WTC11 (cell line): ENCODE measurements at regions not wholly inside any gene's neighbourhood (a gene's known extent, or its start where the extent isn't known, plus 50 kb on each side); places are given as distances from the start of the nearest gene placed in this dataset.

Experiments used
- ATAC-seq: fragments of 200-7000 bp; cut with Tn5 transposase; 2 replicates; pipeline ENCODE4 v1.10.0; 2021; ENCODE audit warnings: mild to moderate bottlenecking, moderate library complexity
- CTCF ChIA-PET: fragments of 300-600 bp; sonication (Branson Sonifier 250); formaldehyde crosslinking; loops from one replicate; lab custom pipeline; 2021; ENCODE audit warnings: antibody characterized with exemption; lab: Charles Lee
- POLR2A ChIA-PET: fragments of 350-600 bp; sonication (Branson Sonifier 250); formaldehyde crosslinking; loops from one replicate; lab custom pipeline; 2021; ENCODE audit warnings: antibody characterized with exemption; lab: Charles Lee
- DNase-seq: peaks from one replicate; pipeline ENCODE4 v3.0.0; 2021; ENCODE audit warnings: low spot score
- H3K27ac Mint-ChIP-seq: 2 replicates; pipeline ENCODE4 v1.8.0; 2021; ENCODE audit warnings: mixed read lengths
- H3K27me3 Mint-ChIP-seq: 2 replicates; pipeline ENCODE4 v1.8.0; 2021; ENCODE audit warnings: low read depth, mild to moderate bottlenecking, moderate library complexity, mixed read lengths
- H3K36me3 Mint-ChIP-seq: 2 replicates; pipeline ENCODE4 v1.8.0; 2021; ENCODE audit warnings: mixed read lengths
- H3K4me1 Mint-ChIP-seq: 2 replicates; pipeline ENCODE4 v1.8.0; 2022; ENCODE audit warnings: mixed read lengths
- H3K4me3 Mint-ChIP-seq: 2 replicates; pipeline ENCODE4 v1.8.0; 2021; ENCODE audit warnings: mild to moderate bottlenecking, moderate library complexity, mixed read lengths
- H3K9me3 Mint-ChIP-seq: 2 replicates; pipeline ENCODE4 v1.8.0; 2021; ENCODE audit warnings: mixed read lengths
- AFF4 ChIP-seq: sonication (generic); formaldehyde crosslinking; IDR thresholded peaks from 2 replicates; pipeline ENCODE4 v1.8.1; 2023; ENCODE audit warnings: mild to moderate bottlenecking, missing genetic modification reagents, borderline replicate concordance
- ARID4B ChIP-seq: sonication (generic); formaldehyde crosslinking; IDR thresholded peaks from 2 replicates; pipeline ENCODE4 v1.8.0; 2023; ENCODE audit warnings: missing genetic modification reagents, mild to moderate bottlenecking, borderline replicate concordance
- CBFB ChIP-seq: sonication (generic); formaldehyde crosslinking; IDR thresholded peaks from 2 replicates; pipeline ENCODE4 v1.8.1; 2022; ENCODE audit warnings: mild to moderate bottlenecking, low read depth, missing genetic modification reagents
- E2F1 ChIP-seq: sonication (generic); formaldehyde crosslinking; IDR thresholded peaks from 2 replicates; pipeline ENCODE4 v1.8.0; 2022; ENCODE audit warnings: mild to moderate bottlenecking, missing genetic modification reagents
- E2F4 ChIP-seq: sonication (generic); formaldehyde crosslinking; IDR thresholded peaks from 2 replicates; pipeline ENCODE4 v1.8.1; 2022; ENCODE audit warnings: low read depth, mild to moderate bottlenecking, moderate library complexity, missing genetic modification reagents, borderline replicate concordance
- ELF4 ChIP-seq: sonication (generic); formaldehyde crosslinking; IDR thresholded peaks from 2 replicates; pipeline ENCODE4 v1.8.1; 2022; ENCODE audit warnings: low read depth, mild to moderate bottlenecking, moderate library complexity, missing genetic modification reagents
- EMX1 ChIP-seq: fragments of 250-450 bp; sonication (Bioruptor Pico); IDR thresholded peaks from 2 replicates; pipeline ENCODE4 v1.8.0; 2021; ENCODE audit warnings: mild to moderate bottlenecking
- FOXJ3 ChIP-seq: sonication (generic); formaldehyde crosslinking; IDR thresholded peaks from 2 replicates; pipeline ENCODE4 v1.9.0; 2021; ENCODE audit warnings: missing genetic modification reagents, mild to moderate bottlenecking, borderline replicate concordance
- GRHL2 ChIP-seq: fragments of 250-450 bp; sonication (Bioruptor Pico); IDR thresholded peaks from 2 replicates; pipeline ENCODE4 v1.8.0; 2022; ENCODE audit warnings: mild to moderate bottlenecking, moderate library complexity; ENCODE audit not compliant: insufficient replicate concordance, severe bottlenecking
- MLX ChIP-seq: sonication (generic); formaldehyde crosslinking; IDR thresholded peaks from 2 replicates; pipeline ENCODE4 v1.8.1; 2023; ENCODE audit warnings: mild to moderate bottlenecking, missing genetic modification reagents, moderate library complexity
- MYBL2 ChIP-seq: sonication (generic); formaldehyde crosslinking; IDR thresholded peaks from 2 replicates; pipeline ENCODE4 v1.8.1; 2023; ENCODE audit warnings: mild to moderate bottlenecking, moderate library complexity, missing genetic modification reagents
- NFYB ChIP-seq: sonication (generic); formaldehyde crosslinking; conservative IDR thresholded peaks from 2 replicates; pipeline ENCODE4 v1.8.0; 2022; ENCODE audit warnings: low read depth, missing genetic modification reagents
- SOX15 ChIP-seq: fragments of 250-450 bp; sonication (Bioruptor Pico); IDR thresholded peaks from 2 replicates; pipeline ENCODE4 v1.9.0; 2021; ENCODE audit warnings: mild to moderate bottlenecking
- TCF7 ChIP-seq: sonication (generic); formaldehyde crosslinking; IDR thresholded peaks from 2 replicates; pipeline ENCODE4 v1.8.0; 2022; ENCODE audit warnings: mild to moderate bottlenecking, low read depth, missing genetic modification reagents, moderate library complexity
- TP53 ChIP-seq: sonication (generic); formaldehyde crosslinking; IDR thresholded peaks from 2 replicates; pipeline ENCODE4 v1.8.1; 2023; ENCODE audit warnings: mild to moderate bottlenecking, missing genetic modification reagents
- ZNF219 ChIP-seq: sonication (generic); formaldehyde crosslinking; IDR thresholded peaks from 2 replicates; pipeline ENCODE4 v1.8.0; 2023; ENCODE audit warnings: missing genetic modification reagents, mild to moderate bottlenecking, borderline replicate concordance
- ZNF396 ChIP-seq: fragments of 250-450 bp; sonication (Bioruptor Pico); IDR thresholded peaks from 2 replicates; pipeline ENCODE4 v1.8.0; 2021; ENCODE audit warnings: mild to moderate bottlenecking, moderate library complexity, borderline replicate concordance
- ZSCAN18 ChIP-seq: fragments of 250-450 bp; sonication (Bioruptor Pico); IDR thresholded peaks from 2 replicates; pipeline ENCODE4 v2.1.2; 2022; ENCODE audit warnings: mild to moderate bottlenecking, moderate library complexity

GRCh38 chr2:242011991-242012764, 142.6 kb downstream of the RTP5 start:
- Mint-ChIP-seq H3K4me3 (no peak overlapping the region), H3K27ac (no peak overlapping the region), H3K36me3 (no peaks in the 10 kb centered on the region), H3K4me1 (no peaks in the 10 kb centered on the region), H3K27me3 (peaks cover 4% of the 10 kb centered on the region; the same call in 1 of the 2 replicates), H3K9me3 (peaks cover 3% of the 10 kb centered on the region; the same call in 1 of the 2 replicates)
- DNase-seq (no peak), ATAC-seq (no peak)
- ChIA-PET POLR2A (interaction anchor here (0.5 kb wide), 1 partner anchor 8 kb away, joined by 4 read pairs; no protein-coding TSS in a partner anchor), CTCF (no interaction called here)
- TF ChIP-seq TP53 (CRISPR knock-in tag) (no peak), ZNF219 (CRISPR knock-in tag) (no peak)

- Mint-ChIP-seq H3K27me3 (peaks cover 4% of the 10 kb centered on the region; the same call in 1 of the 2 replicates), H3K9me3 (peaks cover 3% of the 10 kb centered on the region; the same call in 1 of the 2 replicates), H3K36me3 (no peaks in the 10 kb centered on the region), H3K27ac (no peak overlapping the region), H3K4me1 (no peaks in the 10 kb centered on the region), H3K4me3 (no peak overlapping the region)
- DNase-seq: no peak
- no peak for ATAC-seq
- ChIA-PET POLR2A (no interaction called here), CTCF (interaction anchor here (0.8 kb wide), 1 partner anchor 63 kb away, joined by 4 read pairs; no protein-coding TSS in a partner anchor)
- TF ChIP-seq GRHL2 (CRISPR knock-in tag) (no peak), ZNF396 (CRISPR knock-in tag) (no peak), AFF4 (no peak), ZSCAN18 (no peak), E2F4 (CRISPR knock-in tag) (no peak), ARID4B (CRISPR knock-in tag) (no peak), TCF7 (CRISPR knock-in tag) (no peak), ELF4 (no peak), E2F1 (CRISPR knock-in tag) (no peak), FOXJ3 (CRISPR knock-in tag) (no peak), CBFB (CRISPR knock-in tag) (no peak), SOX15 (no peak), MYBL2 (no peak), EMX1 (CRISPR knock-in tag) (no peak), NFYB (CRISPR knock-in tag) (no peak), MLX (CRISPR knock-in tag) (no peak)
Measured at GRCh38 chr2:242012956-242013764, 143.6 kb downstream of the RTP5 start.
